ENCODE measurements at regions not wholly inside any gene's neighbourhood (a gene's known extent, or its start where the extent isn't known, plus 50 kb on each side); places are given as distances from the start of the nearest gene placed in this dataset.

GRCh38 chr4:123190176-123190575 is 206.4 kb upstream of the SPRY1 start:
- H3K4me2 ChIP-seq = no peak overlapping the region
- no peaks in the 10 kb centered on the region for H3K4me1 ChIP-seq (ENCODE audit: low read depth, poor library complexity, severe bottlenecking)
- no peak overlapping the region for H2AFZ ChIP-seq (ENCODE audit: low read depth)
- no peaks in the 10 kb centered on the region for H3K27me3 ChIP-seq (ENCODE audit: insufficient read depth, low read depth)
- no peak overlapping the region for H3K27ac ChIP-seq
- H3K36me3 ChIP-seq (ENCODE audit: insufficient read depth) = no peaks in the 10 kb centered on the region
- H4K20me1 ChIP-seq (ENCODE audit: insufficient read depth) = no peaks in the 10 kb centered on the region
- no peak overlapping the region for H3K9ac ChIP-seq
- TF ChIP-seq CTCF (conservative IDR thresholded peaks at IDR 0.05; ENCODE audit: low read depth, low read length) = no peak
- H3K4me3 ChIP-seq (IDR thresholded peaks at IDR 0.05; ENCODE audit: insufficient read depth, low read depth, low read length) = no peak overlapping the region
- H3K79me2 ChIP-seq (ENCODE audit: insufficient read depth, low read depth) = no peaks in the 10 kb centered on the region

GRCh38 chr4:123191728-123192127 is 204.9 kb upstream of the SPRY1 start:
- H3K4me3 ChIP-seq (IDR thresholded peaks at IDR 0.05; ENCODE audit: insufficient read depth, low read depth, low read length) = no peak overlapping the region
- H3K27me3 ChIP-seq (ENCODE audit: insufficient read depth, low read depth) = no peaks in the 10 kb centered on the region
- H3K4me2 ChIP-seq = no peak overlapping the region
- H4K20me1 ChIP-seq (ENCODE audit: insufficient read depth) = no peaks in the 10 kb centered on the region
- TF ChIP-seq CTCF (conservative IDR thresholded peaks at IDR 0.05; ENCODE audit: low read depth, low read length) = no peak
- H3K9ac ChIP-seq = no peak overlapping the region
- H2AFZ ChIP-seq (ENCODE audit: low read depth) = no peak overlapping the region
- no peaks in the 10 kb centered on the region for H3K36me3 ChIP-seq (ENCODE audit: insufficient read depth)
- H3K79me2 ChIP-seq (ENCODE audit: insufficient read depth, low read depth) = no peaks in the 10 kb centered on the region
- H3K4me1 ChIP-seq (ENCODE audit: low read depth, poor library complexity, severe bottlenecking) = no peaks in the 10 kb centered on the region
- no peak overlapping the region for H3K27ac ChIP-seq

GRCh38 chr4:123193802-123194367 is 202.7 kb upstream of the SPRY1 start:
- no peak overlapping the region for H3K27ac ChIP-seq
- no peaks in the 10 kb centered on the region for H3K36me3 ChIP-seq (ENCODE audit: insufficient read depth)
- no peak overlapping the region for H3K4me2 ChIP-seq
- no peaks in the 10 kb centered on the region for H3K27me3 ChIP-seq (ENCODE audit: insufficient read depth, low read depth)
- no peaks in the 10 kb centered on the region for H4K20me1 ChIP-seq (ENCODE audit: insufficient read depth)
- H3K79me2 ChIP-seq (ENCODE audit: insufficient read depth, low read depth) = no peaks in the 10 kb centered on the region
- no peaks in the 10 kb centered on the region for H3K4me1 ChIP-seq (ENCODE audit: low read depth, poor library complexity, severe bottlenecking)
- TF ChIP-seq CTCF (conservative IDR thresholded peaks at IDR 0.05; ENCODE audit: low read depth, low read length) = no peak
- H2AFZ ChIP-seq (ENCODE audit: low read depth) = no peak overlapping the region
- H3K4me3 ChIP-seq (IDR thresholded peaks at IDR 0.05; ENCODE audit: insufficient read depth, low read depth, low read length) = no peak overlapping the region
- H3K9ac ChIP-seq = no peak overlapping the region

GRCh38 chr4:123198706-123199105 is 197.9 kb upstream of the SPRY1 start:
- no peak overlapping the region for H3K27ac ChIP-seq
- no peak overlapping the region for H3K4me2 ChIP-seq
- H3K4me1 ChIP-seq (ENCODE audit: low read depth, poor library complexity, severe bottlenecking) = no peaks in the 10 kb centered on the region
- no peaks in the 10 kb centered on the region for H4K20me1 ChIP-seq (ENCODE audit: insufficient read depth)
- H2AFZ ChIP-seq (ENCODE audit: low read depth) = no peak overlapping the region
- no peaks in the 10 kb centered on the region for H3K79me2 ChIP-seq (ENCODE audit: insufficient read depth, low read depth)
- no peak for TF ChIP-seq CTCF (conservative IDR thresholded peaks at IDR 0.05; ENCODE audit: low read depth, low read length)
- H3K27me3 ChIP-seq (ENCODE audit: insufficient read depth, low read depth) = no peaks in the 10 kb centered on the region
- no peaks in the 10 kb centered on the region for H3K36me3 ChIP-seq (ENCODE audit: insufficient read depth)
- H3K4me3 ChIP-seq (IDR thresholded peaks at IDR 0.05; ENCODE audit: insufficient read depth, low read depth, low read length) = no peak overlapping the region
- H3K9ac ChIP-seq = no peak overlapping the region

Measured in KMS-11 (cell line).